Neural progenitor cell (in vitro differentiated cells): ENCODE measurements at regions not wholly inside any gene's neighbourhood (a gene's known extent, or its start where the extent isn't known, plus 50 kb on each side); places are given as distances from the start of the nearest gene placed in this dataset.

ENCODE experiments used
- EZH2 ChIP-seq: fragments of 200-600 bp; sonication (generic); IDR thresholded peaks from 2 replicates; pipeline ENCODE4 v1.6.1; 2017; ENCODE audit warnings: antibody characterized with exemption, mild to moderate bottlenecking, moderate library complexity
- TF ChIP-seq, protein P1 (sequence below): fragments of 200-600 bp; sonication (generic); IDR thresholded peaks from 2 replicates; pipeline ENCODE4 v1.5.1; 2017; ENCODE audit warnings: antibody characterized with exemption, mild to moderate bottlenecking

DNA sequence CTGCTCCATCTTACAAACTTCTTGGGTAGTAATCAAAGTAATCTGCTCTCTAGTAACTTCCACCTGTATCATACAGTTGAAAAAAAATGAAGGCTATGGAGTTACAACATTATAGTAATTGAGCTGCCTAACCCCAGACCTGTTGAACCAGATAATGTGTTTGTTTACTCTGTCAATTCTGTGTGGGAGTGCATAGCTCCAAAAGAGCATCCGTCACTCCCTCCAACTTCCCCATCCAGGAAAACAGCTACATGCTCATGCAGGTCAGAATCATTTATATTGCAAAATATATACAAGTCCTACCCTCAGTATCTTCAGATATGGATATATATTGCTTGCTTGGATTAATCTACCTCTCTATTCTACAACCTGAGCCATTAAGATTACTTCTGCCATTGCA, 244.0 kb upstream of the ANO5 start:
- TF ChIP-seq, protein P1, sequence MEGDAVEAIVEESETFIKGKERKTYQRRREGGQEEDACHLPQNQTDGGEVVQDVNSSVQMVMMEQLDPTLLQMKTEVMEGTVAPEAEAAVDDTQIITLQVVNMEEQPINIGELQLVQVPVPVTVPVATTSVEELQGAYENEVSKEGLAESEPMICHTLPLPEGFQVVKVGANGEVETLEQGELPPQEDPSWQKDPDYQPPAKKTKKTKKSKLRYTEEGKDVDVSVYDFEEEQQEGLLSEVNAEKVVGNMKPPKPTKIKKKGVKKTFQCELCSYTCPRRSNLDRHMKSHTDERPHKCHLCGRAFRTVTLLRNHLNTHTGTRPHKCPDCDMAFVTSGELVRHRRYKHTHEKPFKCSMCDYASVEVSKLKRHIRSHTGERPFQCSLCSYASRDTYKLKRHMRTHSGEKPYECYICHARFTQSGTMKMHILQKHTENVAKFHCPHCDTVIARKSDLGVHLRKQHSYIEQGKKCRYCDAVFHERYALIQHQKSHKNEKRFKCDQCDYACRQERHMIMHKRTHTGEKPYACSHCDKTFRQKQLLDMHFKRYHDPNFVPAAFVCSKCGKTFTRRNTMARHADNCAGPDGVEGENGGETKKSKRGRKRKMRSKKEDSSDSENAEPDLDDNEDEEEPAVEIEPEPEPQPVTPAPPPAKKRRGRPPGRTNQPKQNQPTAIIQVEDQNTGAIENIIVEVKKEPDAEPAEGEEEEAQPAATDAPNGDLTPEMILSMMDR: no peak
- TF ChIP-seq EZH2: no peak
